HEK293 (cell line): ENCODE measurements at regions not wholly inside any gene's neighbourhood (a gene's known extent, or its start where the extent isn't known, plus 50 kb on each side); places are given as distances from the start of the nearest gene placed in this dataset.

Source experiments
- CTCF ChIA-PET: fragments of 350-600 bp; formaldehyde crosslinking; extraction: SDS; loops from one replicate; lab custom pipeline; 2021; ENCODE audit warnings: antibody characterized with exemption; lab: Yijun Ruan, JAX
- POLR2A ChIA-PET: fragments of 300-600 bp; formaldehyde crosslinking; extraction: SDS; loops from one replicate; lab custom pipeline; 2020; ENCODE audit warnings: antibody characterized with exemption, inconsistent platforms; lab: Yijun Ruan, JAX
- H3K27ac ChIP-seq: fragments of 200-500 bp; sonication (Bioruptor generic); 2 replicates; pipeline ENCODE4 v1.5.1; 2014; ENCODE audit warnings: low read depth, low read length, control low read depth, inconsistent platforms; ENCODE audit errors: extremely low read depth
- H3K36me3 ChIP-seq, 2 experiments: fragments of 200-500 bp in 1 of 2; sonication (Bioruptor generic) in 1 of 2; 1 replicate in 1 of 2; 2 replicates in 1 of 2; pipeline ENCODE4 v1.5.1; 2014 to 2017; ENCODE audit warnings: inconsistent platforms in 2 of 2, low read length in 2 of 2; ENCODE audit not compliant: control insufficient read depth in 2 of 2, insufficient read depth in 1 of 2
- H3K4me1 ChIP-seq: fragments of 200-500 bp; sonication (Bioruptor generic); 2 replicates; pipeline ENCODE4 v1.5.1; 2014; ENCODE audit warnings: mild to moderate bottlenecking, low read length, inconsistent platforms; ENCODE audit not compliant: control insufficient read depth, insufficient read depth
- H3K4me3 ChIP-seq: 2 replicates; pipeline ENCODE4 v1.5.1; 2011; ENCODE audit warnings: low read depth, mild to moderate bottlenecking, control low read depth, low read length, moderate library complexity
- H3K9me3 ChIP-seq: fragments of 200-500 bp; sonication (Bioruptor generic); 2 replicates; pipeline ENCODE4 v1.5.1; 2014; ENCODE audit warnings: low read depth, low read length, inconsistent platforms; ENCODE audit not compliant: control insufficient read depth, insufficient read depth
- BCL11B ChIP-seq: fragments of 450-650 bp; formaldehyde crosslinking; IDR thresholded peaks from 2 replicates; pipeline ENCODE4 v1.5.1; 2016; ENCODE audit warnings: low read depth, missing biosample characterization, missing genetic modification characterization
- GFI1B ChIP-seq: fragments of 450-650 bp; formaldehyde crosslinking; IDR thresholded peaks from 2 replicates; pipeline ENCODE4 v1.5.1; 2016; ENCODE audit warnings: missing biosample characterization, missing genetic modification characterization
- KLF8 ChIP-seq: fragments of 450-650 bp; formaldehyde crosslinking; IDR thresholded peaks from 2 replicates; pipeline ENCODE4 v1.5.1; 2016; ENCODE audit warnings: missing biosample characterization, missing genetic modification characterization
- KLF9 ChIP-seq: fragments of 450-650 bp; formaldehyde crosslinking; IDR thresholded peaks from 2 replicates; pipeline ENCODE4 v1.5.1; 2016; ENCODE audit warnings: missing biosample characterization, missing genetic modification characterization, low read depth
- REPIN1 ChIP-seq: fragments of 450-650 bp; formaldehyde crosslinking; IDR thresholded peaks from 2 replicates; pipeline ENCODE4 v1.5.1; 2017; ENCODE audit warnings: missing biosample characterization, missing genetic modification characterization, low read depth
- SALL2 ChIP-seq: fragments of 450-650 bp; formaldehyde crosslinking; IDR thresholded peaks from 2 replicates; pipeline ENCODE4 v1.5.0; 2017; ENCODE audit warnings: missing biosample characterization, mild to moderate bottlenecking, missing genetic modification characterization, borderline replicate concordance
- SP2 ChIP-seq: fragments of 450-650 bp; formaldehyde crosslinking; IDR thresholded peaks from 2 replicates; pipeline ENCODE4 v1.5.1; 2016; ENCODE audit warnings: missing biosample characterization, missing genetic modification characterization
- TRIM28 ChIP-seq: IDR thresholded peaks from 2 replicates; pipeline ENCODE4 v1.6.1; 2011; ENCODE audit warnings: low read length, control low read depth, borderline replicate concordance
- ZFP37 ChIP-seq: fragments of 450-650 bp; formaldehyde crosslinking; IDR thresholded peaks from 2 replicates; pipeline ENCODE4 v1.5.1; 2016; ENCODE audit warnings: missing biosample characterization, missing genetic modification characterization
- ZNF19 ChIP-seq: fragments of 450-650 bp; formaldehyde crosslinking; IDR thresholded peaks from 2 replicates; pipeline ENCODE4; 2016; ENCODE audit warnings: missing biosample characterization, missing genetic modification characterization, low read depth
- ZNF2 ChIP-seq: fragments of 450-650 bp; formaldehyde crosslinking; IDR thresholded peaks from 2 replicates; pipeline ENCODE4 v1.5.1; 2016; ENCODE audit warnings: missing biosample characterization, missing genetic modification characterization
- ZNF274 ChIP-seq, 2 experiments: fragments of 200-500 bp in 1 of 2; fragments of 450-650 bp in 1 of 2; sonication (Bioruptor generic) in 1 of 2; formaldehyde crosslinking in 1 of 2; IDR thresholded peaks; 2 replicates each; pipeline versions ENCODE4 v1.5.1 to v1.6.1; 2014 to 2016; ENCODE audit warnings: borderline replicate concordance in 1 of 2, inconsistent platforms in 1 of 2, low read length in 1 of 2, missing biosample characterization in 1 of 2, missing genetic modification characterization in 1 of 2
- ZNF362 ChIP-seq: fragments of 450-650 bp; formaldehyde crosslinking; IDR thresholded peaks from 2 replicates; pipeline ENCODE4 v1.5.1; 2016; ENCODE audit warnings: missing biosample characterization, missing genetic modification characterization
- ZNF423 ChIP-seq: fragments of 450-650 bp; formaldehyde crosslinking; IDR thresholded peaks from 2 replicates; pipeline ENCODE4 v1.5.1; 2016; ENCODE audit warnings: missing biosample characterization, missing genetic modification characterization
- ZNF426 ChIP-seq: fragments of 450-650 bp; formaldehyde crosslinking; IDR thresholded peaks from 2 replicates; pipeline ENCODE4 v1.5.1; 2017; ENCODE audit warnings: missing biosample characterization, missing genetic modification characterization, mild to moderate bottlenecking, inconsistent platforms, moderate library complexity
- ZNF548 ChIP-seq: fragments of 450-650 bp; formaldehyde crosslinking; IDR thresholded peaks from 2 replicates; pipeline ENCODE4 v1.5.1; 2016; ENCODE audit warnings: missing biosample characterization, missing genetic modification characterization
- ZNF785 ChIP-seq: fragments of 450-650 bp; formaldehyde crosslinking; IDR thresholded peaks from 2 replicates; pipeline ENCODE4 v1.5.1; 2016; ENCODE audit warnings: missing biosample characterization, missing genetic modification characterization
- ZNF791 ChIP-seq: fragments of 450-650 bp; formaldehyde crosslinking; IDR thresholded peaks from 2 replicates; pipeline ENCODE4 v1.5.1; 2016; ENCODE audit warnings: missing biosample characterization, missing genetic modification characterization
- TF ChIP-seq, protein P1 (sequence below): fragments of 450-650 bp; formaldehyde crosslinking; IDR thresholded peaks from 2 replicates; pipeline ENCODE4 v1.5.1; 2016; ENCODE audit warnings: missing biosample characterization, missing genetic modification characterization, low read depth
- TF ChIP-seq, protein P2 (sequence below): fragments of 450-650 bp; formaldehyde crosslinking; IDR thresholded peaks from 2 replicates; pipeline ENCODE4 v1.5.1; 2017; ENCODE audit warnings: missing biosample characterization, missing genetic modification characterization
- TF ChIP-seq, protein P3 (sequence below): fragments of 450-650 bp; formaldehyde crosslinking; IDR thresholded peaks from 2 replicates; pipeline ENCODE4 v1.5.1; 2016; ENCODE audit warnings: missing biosample characterization, missing genetic modification characterization
- TF ChIP-seq, protein P4 (sequence below): fragments of 450-650 bp; formaldehyde crosslinking; IDR thresholded peaks from 2 replicates; pipeline ENCODE4 v1.5.1; 2016; ENCODE audit warnings: missing biosample characterization, missing genetic modification characterization

DNA sequence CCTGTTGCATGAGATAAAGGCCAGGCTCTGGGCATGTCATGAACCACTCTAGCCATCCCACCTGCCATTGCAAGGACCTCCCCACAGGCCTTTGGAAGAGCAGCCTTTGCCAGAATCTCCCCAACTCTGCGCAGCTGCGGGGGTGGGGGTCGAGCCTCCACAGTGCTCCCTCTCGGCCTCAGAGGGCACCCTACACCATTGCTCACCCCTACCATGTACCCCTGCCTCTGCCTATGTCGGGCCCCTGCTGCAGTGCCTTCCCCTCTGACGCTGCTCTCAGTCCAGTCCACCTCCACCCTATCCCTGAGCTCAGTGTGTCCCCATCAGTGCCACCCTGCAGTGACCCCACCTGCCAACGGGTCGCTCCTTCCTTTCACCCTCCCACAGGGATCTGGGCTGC, 679.7 kb upstream of the RAB6C start (continued):
- TF ChIP-seq REPIN1 (tag by site-specific recombination) (no peak), KLF8 (tag by site-specific recombination) (no peak), ZNF274 (IDR thresholded peaks at IDR 0.05; ENCODE audit: low read length) (no peak), ZNF274 (tag by site-specific recombination; IDR thresholded peaks at IDR 0.05; ENCODE audit: borderline replicate concordance) (no peak)

DNA sequence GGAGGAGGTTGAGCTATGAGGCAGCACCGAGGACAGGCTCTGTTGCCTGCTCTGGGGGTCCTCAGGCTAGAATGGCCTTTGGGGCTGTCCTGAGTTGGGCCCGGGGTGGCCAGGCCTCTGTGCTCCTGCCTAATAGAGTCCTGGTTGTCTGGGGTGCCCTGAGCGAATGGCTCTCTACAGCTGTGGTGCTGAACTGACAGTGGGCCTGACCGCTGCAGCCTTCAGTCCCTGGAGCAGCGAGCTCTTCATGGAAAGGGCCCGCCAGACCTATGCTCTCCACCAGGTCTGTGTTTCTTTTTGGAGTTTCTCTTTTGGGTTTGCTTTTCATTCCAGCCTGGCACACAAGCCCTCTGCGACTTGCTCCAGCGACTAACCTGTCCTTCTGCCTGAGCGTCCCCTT, 679.0 kb upstream of the RAB6C start:
- no peak overlapping the region for H3K27ac ChIP-seq
- H3K36me3 ChIP-seq, result no peaks in the 10 kb centered on the region
- CTCF ChIA-PET, result no interaction called here
- POLR2A ChIA-PET, result interaction anchor here (0.6 kb wide), 1 partner anchor 10 kb away, joined by 3 read pairs; no protein-coding TSS in a partner anchor
- no peaks in the 10 kb centered on the region for H3K4me1 ChIP-seq
- no peaks in the 10 kb centered on the region for H3K9me3 ChIP-seq
- TF ChIP-seq ZNF2 (tag by site-specific recombination), result no peak
- TF ChIP-seq, protein P1, sequence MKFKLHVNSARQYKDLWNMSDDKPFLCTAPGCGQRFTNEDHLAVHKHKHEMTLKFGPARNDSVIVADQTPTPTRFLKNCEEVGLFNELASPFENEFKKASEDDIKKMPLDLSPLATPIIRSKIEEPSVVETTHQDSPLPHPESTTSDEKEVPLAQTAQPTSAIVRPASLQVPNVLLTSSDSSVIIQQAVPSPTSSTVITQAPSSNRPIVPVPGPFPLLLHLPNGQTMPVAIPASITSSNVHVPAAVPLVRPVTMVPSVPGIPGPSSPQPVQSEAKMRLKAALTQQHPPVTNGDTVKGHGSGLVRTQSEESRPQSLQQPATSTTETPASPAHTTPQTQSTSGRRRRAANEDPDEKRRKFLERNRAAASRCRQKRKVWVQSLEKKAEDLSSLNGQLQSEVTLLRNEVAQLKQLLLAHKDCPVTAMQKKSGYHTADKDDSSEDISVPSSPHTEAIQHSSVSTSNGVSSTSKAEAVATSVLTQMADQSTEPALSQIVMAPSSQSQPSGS (tag by site-specific recombination), result no peak
- no peak for TF ChIP-seq ZFP37 (tag by site-specific recombination)
- TF ChIP-seq BCL11B (tag by site-specific recombination), result no peak
- TF ChIP-seq, protein P2, sequence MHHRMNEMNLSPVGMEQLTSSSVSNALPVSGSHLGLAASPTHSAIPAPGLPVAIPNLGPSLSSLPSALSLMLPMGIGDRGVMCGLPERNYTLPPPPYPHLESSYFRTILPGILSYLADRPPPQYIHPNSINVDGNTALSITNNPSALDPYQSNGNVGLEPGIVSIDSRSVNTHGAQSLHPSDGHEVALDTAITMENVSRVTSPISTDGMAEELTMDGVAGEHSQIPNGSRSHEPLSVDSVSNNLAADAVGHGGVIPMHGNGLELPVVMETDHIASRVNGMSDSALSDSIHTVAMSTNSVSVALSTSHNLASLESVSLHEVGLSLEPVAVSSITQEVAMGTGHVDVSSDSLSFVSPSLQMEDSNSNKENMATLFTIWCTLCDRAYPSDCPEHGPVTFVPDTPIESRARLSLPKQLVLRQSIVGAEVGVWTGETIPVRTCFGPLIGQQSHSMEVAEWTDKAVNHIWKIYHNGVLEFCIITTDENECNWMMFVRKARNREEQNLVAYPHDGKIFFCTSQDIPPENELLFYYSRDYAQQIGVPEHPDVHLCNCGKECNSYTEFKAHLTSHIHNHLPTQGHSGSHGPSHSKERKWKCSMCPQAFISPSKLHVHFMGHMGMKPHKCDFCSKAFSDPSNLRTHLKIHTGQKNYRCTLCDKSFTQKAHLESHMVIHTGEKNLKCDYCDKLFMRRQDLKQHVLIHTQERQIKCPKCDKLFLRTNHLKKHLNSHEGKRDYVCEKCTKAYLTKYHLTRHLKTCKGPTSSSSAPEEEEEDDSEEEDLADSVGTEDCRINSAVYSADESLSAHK (tag by site-specific recombination), result no peak
- no peak for TF ChIP-seq ZNF426 (tag by site-specific recombination)
- no peak for TF ChIP-seq ZNF362 (tag by site-specific recombination)
- TF ChIP-seq ZNF785 (tag by site-specific recombination), result no peak
- TF ChIP-seq ZNF423 (tag by site-specific recombination), result no peak
- TF ChIP-seq SP2 (tag by site-specific recombination), result no peak
- TF ChIP-seq ZNF791, result no peak
- no peak for TF ChIP-seq GFI1B (tag by site-specific recombination)
- no peak for TF ChIP-seq KLF9 (tag by site-specific recombination)
- no peak for TF ChIP-seq ZNF19 (tag by site-specific recombination)
- TF ChIP-seq TRIM28, result no peak
- no peak overlapping the region for H3K4me3 ChIP-seq

- Histone ChIP-seq H3K36me3 (no peaks in the 10 kb centered on the region), H3K27ac (no peak overlapping the region), H3K4me1 (no peaks in the 10 kb centered on the region), H3K9me3 (no peaks in the 10 kb centered on the region), H3K4me3 (no peak overlapping the region)
- CTCF ChIA-PET, result no interaction called here
- POLR2A ChIA-PET, result no interaction called here
- TF ChIP-seq ZNF548 (tag by site-specific recombination), result no peak
- TF ChIP-seq ZNF19 (tag by site-specific recombination), result no peak
- TF ChIP-seq, protein P3, sequence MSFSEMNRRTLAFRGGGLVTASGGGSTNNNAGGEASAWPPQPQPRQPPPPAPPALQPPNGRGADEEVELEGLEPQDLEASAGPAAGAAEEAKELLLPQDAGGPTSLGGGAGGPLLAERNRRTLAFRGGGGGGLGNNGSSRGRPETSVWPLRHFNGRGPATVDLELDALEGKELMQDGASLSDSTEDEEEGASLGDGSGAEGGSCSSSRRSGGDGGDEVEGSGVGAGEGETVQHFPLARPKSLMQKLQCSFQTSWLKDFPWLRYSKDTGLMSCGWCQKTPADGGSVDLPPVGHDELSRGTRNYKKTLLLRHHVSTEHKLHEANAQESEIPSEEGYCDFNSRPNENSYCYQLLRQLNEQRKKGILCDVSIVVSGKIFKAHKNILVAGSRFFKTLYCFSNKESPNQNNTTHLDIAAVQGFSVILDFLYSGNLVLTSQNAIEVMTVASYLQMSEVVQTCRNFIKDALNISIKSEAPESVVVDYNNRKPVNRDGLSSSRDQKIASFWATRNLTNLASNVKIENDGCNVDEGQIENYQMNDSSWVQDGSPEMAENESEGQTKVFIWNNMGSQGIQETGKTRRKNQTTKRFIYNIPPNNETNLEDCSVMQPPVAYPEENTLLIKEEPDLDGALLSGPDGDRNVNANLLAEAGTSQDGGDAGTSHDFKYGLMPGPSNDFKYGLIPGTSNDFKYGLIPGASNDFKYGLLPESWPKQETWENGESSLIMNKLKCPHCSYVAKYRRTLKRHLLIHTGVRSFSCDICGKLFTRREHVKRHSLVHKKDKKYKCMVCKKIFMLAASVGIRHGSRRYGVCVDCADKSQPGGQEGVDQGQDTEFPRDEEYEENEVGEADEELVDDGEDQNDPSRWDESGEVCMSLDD (tag by site-specific recombination), result no peak
- TF ChIP-seq SALL2 (tag by site-specific recombination), result no peak
- TF ChIP-seq, protein P4, sequence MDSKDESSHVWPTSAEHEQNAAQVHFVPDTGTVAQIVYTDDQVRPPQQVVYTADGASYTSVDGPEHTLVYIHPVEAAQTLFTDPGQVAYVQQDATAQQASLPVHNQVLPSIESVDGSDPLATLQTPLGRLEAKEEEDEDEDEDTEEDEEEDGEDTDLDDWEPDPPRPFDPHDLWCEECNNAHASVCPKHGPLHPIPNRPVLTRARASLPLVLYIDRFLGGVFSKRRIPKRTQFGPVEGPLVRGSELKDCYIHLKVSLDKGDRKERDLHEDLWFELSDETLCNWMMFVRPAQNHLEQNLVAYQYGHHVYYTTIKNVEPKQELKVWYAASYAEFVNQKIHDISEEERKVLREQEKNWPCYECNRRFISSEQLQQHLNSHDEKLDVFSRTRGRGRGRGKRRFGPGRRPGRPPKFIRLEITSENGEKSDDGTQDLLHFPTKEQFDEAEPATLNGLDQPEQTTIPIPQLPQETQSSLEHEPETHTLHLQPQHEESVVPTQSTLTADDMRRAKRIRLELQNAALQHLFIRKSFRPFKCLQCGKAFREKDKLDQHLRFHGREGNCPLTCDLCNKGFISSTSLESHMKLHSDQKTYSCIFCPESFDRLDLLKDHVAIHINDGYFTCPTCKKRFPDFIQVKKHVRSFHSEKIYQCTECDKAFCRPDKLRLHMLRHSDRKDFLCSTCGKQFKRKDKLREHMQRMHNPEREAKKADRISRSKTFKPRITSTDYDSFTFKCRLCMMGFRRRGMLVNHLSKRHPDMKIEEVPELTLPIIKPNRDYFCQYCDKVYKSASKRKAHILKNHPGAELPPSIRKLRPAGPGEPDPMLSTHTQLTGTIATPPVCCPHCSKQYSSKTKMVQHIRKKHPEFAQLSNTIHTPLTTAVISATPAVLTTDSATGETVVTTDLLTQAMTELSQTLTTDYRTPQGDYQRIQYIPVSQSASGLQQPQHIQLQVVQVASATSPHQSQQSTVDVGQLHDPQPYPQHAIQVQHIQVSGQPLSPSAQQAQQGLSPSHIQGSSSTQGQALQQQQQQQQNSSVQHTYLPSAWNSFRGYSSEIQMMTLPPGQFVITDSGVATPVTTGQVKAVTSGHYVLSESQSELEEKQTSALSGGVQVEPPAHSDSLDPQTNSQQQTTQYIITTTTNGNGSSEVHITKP, result no peak
These were observed 678.0 kb upstream of the RAB6C start for GRCh38 chr2:129301431-129301913.
